HG03039 (cell line): ENCODE measurements at regions not wholly inside any gene's neighbourhood (a gene's known extent, or its start where the extent isn't known, plus 50 kb on each side); places are given as distances from the start of the nearest gene placed in this dataset.

Source experiments
- ATAC-seq: cut with Tn5 transposase; IDR thresholded peaks from one replicate; pipeline ENCODE4 v1.9.1; 2021; ENCODE audit warnings: mild to moderate bottlenecking, moderate library complexity; ENCODE audit not compliant: unreplicated experiment

DNA sequence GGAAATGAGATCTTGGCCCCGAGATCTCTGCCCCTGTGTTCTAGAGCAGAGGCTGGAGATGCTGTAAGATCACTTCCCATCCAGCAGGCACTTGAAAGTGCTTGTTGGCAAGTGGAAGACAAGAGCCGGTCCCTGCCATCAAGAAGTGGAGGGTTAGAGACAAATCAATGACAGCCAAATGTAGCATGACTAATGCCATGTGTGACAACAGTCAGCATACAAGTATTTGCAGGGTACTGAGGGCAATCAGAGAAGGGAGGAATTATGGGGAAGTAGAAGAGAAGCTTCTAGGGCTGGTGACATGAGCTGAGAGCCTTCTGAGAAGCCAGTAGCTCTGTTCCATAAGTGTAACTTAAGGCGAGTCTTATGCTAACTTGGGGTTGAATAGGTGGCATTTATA is 58.6 kb downstream of the TMEM17 start:
- ATAC-seq: no peak

DNA sequence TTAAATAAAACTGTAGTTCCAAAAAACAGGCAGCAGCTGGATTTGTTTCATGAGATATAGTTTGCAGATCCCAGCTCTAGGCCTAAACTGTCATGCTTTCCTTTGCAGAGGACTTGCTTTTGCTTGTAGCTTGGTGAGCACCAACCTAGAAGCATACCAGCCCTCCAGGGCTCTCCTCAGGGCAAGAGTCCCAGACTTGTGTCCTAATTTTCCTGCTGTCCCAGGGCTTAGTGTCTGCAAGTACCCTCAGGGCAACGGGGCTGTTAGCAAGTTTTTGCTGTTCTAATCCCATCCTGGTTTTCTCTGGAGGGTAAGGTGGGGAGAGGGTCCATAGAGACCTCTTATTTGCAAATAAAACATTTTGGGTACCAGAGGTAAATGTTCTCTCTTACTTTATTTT is 59.5 kb downstream of the TMEM17 start:
- no peak for ATAC-seq

DNA sequence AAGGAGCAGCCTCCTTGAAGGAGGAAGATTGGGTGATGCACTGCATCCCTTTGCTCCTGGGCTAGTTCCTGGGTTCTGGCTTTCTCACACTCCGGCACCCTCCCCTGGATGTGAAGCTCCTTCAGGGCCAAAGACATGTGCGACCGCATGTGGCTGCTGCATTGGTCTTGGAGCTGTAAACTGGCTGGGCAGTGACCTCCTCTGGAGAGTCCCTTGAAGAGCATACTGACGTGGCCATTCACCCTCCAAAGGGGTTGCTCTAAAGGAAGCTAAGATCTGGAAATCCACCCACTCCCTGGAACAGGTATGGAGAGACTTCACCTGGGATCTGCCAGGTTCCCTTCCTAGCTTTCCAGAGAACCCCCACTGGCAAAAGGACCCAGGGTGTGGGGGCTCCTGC is 62.1 kb downstream of the TMEM17 start:
- no peak for ATAC-seq

DNA sequence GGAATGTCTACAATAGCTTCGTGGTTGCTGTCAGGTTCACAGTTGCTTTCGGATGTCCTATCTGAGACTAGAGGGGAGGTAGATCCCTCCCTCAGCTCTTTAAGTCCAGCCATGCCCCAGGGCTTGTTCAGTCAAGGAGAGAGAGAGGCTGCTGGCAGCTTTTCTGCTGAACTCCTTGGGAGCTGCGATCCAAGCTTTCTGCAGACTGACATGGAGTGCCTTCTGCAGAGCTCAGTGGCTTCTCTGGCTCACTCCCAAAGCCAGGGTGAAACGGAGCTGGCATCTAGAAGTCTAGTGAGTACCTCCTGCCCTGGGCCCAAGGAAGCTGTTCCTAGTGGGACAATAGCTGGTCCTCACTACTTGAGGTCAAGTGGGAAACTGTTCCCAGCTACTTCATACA is 62.5 kb downstream of the TMEM17 start:
- ATAC-seq: no peak

DNA sequence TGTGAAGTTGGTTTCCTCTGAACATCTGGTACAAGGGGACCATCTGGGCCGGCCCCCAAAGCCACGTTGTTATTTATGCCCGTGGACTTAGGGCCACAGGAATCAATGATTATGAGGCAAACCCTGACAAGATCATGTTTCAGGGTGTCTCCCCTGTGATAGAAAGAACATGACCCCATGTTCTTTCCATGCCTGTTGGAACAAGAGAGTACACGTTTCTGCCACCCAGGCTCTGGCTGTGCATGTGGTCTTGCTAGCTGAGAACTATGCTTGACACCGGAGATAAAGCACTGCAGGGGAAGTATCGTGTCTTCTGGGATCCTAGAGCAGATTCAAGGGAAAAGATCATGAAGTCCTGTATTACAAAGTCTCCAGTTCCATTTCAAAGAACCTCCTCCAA is 64.2 kb downstream of the TMEM17 start:
- no peak for ATAC-seq

DNA sequence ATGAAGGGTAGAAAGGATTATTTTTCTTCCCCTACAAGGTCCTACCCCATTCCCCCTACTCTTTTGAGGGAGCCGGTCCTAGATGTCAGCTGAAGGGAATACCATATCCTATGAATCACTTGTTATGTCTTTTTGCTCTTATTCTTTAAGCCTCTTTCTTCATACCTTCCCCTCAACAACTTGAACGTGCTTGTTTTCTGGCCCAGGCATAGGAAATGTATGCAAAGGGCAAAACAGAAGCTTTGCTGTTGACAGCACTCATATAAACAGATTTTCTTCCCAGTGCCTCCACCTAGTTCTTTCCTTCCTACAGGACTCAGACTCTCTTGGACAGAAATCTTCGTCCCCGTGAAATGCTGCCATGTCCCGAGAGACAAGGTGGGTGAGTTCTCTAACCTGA is 64.6 kb downstream of the TMEM17 start:
- no peak for ATAC-seq

DNA sequence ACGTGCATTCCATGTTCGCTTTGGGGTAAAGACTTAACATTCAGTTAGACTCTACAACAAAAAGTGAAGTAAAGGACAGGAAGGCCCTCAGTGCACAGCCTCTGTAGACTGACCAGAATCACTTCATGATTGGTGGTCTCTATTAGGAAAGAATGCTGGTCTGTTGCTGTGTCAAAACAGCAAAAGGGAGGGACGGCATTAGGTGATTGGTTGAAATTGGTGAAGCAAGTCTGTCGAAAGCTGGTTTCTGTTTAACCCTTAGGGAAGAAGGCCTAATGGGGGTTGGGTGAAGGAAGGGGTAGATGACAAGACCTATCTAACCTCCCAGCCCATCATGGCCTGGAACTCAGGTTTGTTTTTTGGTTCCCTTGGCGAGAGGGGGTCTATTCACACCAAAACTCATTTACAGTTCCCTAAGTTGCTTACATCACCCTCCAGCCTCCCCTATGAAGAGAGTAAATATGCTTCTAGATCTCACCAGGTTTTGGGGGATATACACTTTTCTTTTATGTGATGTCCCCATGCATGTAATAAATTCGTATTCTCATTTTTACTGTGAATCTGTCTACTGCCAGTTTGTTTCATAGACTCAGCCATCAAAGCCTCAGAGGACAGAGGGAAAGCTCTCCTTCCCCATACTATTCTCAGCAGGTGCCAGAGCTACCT is 65.6 kb downstream of the TMEM17 start:
- ATAC-seq: no peak

DNA sequence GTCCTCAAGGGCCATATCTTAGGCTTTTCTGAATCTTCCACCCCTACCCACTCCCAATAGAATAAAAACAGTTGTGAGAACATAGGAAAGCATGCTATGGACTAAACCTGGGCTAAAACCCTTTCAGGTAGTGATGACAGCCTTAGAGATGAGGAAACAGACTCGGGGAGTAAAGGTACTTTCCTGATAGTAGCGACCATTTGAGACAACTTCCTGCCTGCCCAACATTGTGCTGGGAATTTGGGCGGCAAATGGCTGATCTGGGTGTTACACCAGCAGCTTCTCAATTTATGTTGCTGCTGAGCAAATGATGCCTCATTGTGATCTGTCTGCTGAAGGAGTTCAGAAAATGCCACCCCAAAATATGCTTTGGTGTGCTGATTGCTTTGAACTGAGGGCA is 66.6 kb downstream of the TMEM17 start:
- ATAC-seq: no peak

DNA sequence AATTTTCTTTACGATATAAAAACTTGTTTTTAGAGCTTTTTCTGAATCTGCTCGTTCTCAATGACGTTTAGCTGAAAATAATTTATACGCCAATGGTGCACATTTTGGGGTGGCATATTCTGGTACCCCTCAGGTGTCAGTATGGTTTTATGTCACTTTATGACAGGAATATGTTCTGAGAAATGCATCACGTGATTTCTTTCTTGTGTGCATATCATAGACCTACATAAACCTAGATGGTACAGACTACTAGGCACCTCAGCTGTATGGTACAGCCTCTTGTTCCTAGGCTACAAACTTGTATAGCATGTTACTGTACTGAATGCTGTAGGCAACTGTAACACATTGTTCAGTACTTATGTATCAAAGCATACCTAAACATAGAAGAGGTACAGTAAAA is 68.2 kb downstream of the TMEM17 start:
- ATAC-seq: no peak

DNA sequence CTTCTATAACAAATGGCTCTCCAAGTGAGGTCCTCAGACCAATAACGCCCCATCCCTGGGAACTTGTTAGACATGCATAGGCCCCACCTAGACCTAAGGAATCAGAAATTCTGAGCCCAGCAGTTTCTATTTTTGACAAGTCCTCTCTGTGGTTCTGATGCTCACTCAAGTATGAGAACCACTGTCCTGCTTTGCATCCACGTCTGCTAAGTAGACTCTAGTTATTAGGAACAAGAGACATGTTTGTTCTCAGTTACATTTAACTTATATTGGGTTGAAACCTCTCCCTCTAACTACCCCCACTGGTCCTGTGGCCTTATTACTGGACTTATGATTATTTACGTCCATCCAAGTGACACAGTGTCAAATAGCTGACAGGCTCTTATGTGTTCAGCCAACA is 70.3 kb downstream of the TMEM17 start:
- ATAC-seq: peak; percentile 76

DNA sequence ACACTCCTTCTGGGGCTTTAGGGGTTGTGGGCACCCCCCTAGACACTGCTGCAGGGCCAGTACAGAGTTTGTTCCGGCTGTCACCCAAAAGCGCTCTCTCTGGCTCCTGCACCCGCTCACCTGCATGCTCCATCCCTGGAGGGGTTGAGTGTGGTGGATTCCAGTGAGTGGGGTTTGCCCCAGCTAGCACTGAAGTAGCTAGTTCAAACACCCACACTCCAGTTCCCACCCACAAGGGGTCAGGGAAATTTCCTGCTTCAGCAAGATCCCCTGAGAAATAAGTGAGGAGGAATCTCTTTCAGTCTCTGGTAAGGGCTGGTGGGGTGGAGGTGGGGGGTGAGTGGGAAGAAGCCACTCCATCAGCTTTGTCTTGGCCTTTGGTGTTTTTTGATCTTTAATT is 73.6 kb downstream of the TMEM17 start:
- ATAC-seq: no peak

DNA sequence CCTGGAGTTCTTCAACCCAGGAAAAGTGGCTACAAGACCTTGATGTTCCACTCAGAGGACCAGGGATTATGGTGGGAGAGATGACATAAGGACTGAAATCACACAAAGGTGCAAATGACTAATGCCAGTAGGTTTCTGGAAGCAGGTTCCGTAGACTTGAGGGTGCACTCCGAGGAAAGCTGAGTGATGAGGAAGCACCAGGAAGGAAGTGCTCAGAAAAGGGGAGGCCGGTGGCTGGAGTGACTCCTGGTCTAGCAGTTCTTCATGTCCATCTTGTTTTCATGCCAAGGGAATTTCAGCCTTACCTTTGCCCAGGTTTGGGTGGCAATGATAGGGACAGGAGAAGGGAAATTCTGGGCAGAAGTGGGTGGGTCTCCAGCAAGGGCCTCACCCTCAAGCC is 74.5 kb downstream of the TMEM17 start:
- ATAC-seq: no peak

DNA sequence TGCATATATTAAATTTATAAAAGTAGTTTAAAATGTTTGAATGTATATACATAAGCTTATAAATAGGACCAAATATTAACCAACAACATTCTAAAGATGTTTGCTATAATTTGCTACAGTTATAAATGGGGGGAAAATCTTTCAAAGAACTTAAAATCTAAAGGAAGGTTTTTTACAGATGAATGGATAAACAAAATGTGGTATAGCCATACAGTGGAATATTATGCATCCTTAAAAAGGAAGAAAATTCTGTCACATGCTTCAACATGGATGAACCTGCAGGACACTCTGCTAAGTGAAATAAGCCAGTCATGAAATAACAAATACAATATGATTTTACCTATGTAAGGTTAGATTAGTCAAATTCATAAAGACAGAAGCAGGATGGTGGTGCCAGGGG is 75.8 kb downstream of the TMEM17 start:
- no peak for ATAC-seq

DNA sequence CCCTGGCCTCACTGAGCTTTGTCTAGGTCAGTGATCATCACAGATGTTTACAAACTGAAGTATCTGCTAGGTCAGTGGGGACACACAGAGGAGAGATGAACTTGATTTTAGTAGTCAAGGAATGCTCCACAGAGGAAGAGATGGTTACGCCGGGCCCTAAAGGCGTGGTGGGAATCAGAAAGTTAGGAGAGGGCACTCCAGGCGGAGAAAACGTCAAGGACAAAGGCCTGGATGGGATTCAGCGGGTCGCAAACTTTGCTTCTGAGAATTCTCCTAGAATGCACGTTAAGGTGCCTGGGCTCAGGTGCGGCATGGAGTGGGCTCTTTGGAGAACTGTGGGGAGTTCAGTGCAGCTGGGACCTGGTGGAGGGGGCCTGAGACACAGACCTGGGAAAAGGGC is 78.8 kb downstream of the TMEM17 start:
- no peak for ATAC-seq

DNA sequence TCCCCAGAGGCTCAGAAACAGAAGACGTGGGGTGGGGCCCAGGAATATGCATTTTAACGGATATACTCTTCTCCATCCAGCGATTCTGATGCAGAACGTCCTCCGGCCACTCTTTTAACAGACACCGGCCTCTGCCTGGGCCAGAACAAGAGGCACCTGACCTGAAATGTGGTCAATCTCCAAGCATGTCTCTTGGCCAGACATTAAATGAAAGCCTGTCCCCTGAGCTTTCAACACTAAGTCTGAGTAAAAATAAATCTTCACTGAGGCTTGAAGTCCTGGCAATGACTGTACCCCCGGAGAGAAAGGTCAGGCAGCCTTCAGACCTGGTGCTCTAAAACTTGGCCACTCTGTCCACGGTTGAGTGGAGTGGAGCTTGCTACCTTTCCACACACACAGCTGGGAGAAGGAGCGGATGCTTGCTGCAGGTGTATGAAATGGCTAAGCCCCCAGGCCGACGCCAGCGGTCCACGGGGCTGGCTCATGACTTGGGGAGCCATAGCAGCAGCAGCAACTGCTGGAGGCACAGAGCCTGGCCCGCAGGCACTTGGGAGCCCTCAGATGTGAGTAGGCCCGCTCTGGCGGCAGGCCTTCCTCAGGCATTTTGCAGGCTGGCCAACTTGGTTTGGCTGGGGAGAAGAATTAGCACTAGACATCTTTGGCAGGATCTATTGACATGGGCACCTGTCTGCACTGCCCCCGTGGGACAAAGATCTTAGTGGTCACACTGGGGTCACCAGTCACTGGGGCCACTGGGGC is 79.7 kb downstream of the TMEM17 start:
- no peak for ATAC-seq

DNA sequence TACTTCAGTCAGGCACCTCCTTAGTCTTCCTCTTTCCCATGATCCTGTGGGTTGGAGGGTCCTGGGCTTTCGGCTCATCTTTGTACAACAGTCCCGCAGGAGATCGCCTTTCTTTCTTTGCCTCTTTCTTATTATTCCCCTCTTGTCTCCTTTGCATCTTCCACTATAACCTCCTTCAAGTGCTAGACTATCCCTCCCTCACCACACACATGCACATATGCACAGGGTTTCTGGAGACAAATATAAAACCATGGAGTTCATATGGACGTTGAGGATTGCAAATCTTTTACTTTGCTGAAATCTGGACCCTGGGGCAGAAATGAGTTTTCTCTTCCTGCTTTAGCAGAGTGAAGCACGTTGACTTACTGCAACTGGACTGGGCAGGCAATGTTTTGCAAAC is 80.3 kb downstream of the TMEM17 start:
- ATAC-seq: no peak

DNA sequence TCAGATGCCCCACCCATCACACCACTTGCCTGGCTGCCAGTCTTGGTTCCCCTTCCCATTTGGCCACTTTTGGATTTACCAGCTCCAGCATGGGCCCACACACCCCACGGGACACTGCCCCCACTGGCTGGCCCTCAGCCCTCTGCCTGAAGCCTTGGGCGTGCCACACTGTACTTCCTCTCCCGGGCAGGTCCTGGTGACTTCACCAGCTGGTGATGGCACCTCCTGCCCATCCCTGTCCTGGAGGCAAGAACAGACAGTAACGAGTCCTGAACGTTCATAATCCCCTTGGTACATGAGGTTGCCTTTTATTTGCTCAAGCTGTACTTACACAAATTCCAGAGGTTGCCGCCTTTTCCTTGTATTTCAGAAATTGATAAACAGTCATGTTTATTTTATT is 81.1 kb downstream of the TMEM17 start:
- ATAC-seq: no peak

DNA sequence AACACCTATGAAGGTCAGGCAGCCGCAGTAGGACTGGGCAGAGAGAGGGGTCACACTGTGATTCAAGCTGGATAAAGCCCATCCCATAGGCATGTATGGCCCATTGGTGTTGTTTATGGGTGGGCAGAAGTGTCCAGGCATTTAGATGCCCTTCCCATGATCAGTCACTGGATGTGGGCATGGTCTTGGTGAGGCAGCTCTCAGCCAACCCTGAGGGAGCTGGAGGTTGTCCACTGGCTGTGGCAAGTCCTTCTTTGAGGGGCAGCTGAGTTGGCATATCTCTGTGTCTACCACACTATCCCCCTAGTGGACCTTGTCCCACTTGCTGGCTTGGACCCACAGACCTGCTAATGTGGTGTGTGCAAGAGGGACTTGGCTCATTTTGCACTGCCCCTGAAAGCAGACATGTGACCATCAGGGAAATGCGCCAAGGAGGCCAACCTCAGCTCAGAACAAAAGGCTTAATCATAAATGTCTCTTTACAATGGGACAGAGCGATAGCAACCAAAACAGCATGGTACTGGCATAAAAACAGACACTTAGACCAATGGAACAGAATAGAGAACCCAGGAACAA is 82.0 kb downstream of the TMEM17 start:
- no peak for ATAC-seq

DNA sequence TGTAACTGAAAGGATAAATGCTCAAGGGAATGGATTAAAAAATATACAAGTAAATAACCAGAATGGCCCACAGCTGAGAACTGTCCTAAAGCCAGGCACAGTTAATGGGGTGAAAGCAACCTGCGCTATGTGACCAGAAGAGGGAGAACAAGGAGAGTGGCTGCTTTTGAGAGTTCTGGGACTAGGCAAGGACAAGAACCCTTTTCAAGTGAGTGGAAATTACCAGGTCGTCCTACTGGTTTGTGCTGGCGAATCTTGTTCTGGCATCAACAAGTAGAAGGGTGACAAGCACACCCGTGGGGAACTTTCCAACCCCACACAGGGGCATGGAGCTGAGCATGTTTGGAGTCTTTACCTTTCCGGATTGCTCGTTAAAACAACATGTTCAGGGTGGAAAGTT is 82.8 kb downstream of the TMEM17 start:
- no peak for ATAC-seq

DNA sequence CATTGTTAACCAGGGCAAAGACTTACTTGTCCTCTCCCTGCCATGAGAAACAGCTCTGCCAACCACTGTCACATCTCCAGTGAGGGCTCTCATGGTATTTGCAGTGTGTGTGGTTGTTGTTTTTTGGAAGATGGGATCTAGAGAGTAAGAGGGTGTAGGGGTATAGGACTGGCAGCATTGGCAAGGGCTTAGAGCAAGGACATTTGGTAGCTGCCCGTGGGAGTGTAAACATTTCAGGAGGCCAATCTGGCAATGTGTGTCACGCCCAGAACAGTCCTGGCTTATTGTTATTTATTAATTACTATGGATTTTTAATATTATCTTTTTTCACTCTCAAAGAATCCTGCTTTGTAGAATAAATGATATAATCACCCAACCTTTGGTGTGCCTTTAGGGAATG is 90.5 kb downstream of the TMEM17 start:
- peak; percentile 14 for ATAC-seq

DNA sequence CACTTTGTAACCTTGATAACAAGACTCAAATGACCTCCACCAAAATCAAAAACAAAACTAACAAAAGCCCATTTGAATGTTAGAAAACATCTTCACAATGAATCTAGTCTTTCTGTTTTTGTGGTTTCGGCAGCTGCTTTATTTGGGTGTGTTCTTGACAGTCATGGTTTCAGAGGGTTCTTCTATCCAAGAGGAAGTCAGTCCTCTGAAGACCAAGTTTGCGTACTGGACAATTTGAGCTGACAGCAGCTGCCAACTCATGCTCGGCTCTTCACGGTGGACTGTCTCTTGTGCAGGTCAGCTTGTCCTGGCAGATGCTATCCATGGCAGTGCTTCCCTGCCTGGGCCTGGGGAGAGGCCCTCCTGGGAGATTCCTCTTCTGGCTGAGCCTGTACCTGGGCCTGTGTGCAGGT is 91.0 kb downstream of the TMEM17 start:
- ATAC-seq: peak; percentile 58

DNA sequence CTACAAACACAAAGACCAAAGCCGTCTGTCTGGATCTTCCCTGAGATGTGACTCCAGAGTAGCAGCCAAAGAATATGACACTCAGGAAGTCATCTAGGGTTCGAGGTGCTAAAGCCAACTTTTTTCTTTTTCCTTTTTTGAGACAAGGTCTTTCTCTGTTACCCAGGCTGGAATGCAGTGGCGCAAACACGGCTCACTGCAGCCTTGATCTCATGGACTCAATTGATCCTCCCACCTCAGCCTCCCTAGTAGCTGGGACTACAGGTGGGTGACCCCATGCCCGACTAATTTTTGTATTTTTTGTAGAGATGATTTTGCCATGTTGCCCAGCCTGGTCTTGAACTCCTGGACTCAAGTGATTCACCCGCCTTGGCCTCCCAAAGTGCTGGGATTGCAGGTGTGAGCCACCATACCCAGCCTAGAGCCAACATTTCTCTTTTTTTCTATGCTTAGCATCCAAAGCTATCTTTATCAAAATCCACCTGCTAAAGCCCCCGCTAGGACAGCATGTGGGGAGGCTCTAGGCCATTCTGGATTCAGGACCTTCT is 92.8 kb downstream of the TMEM17 start:
- ATAC-seq: no peak
